OCI-LY1 (cell line): ENCODE measurements at regions not wholly inside any gene's neighbourhood (a gene's known extent, or its start where the extent isn't known, plus 50 kb on each side); places are given as distances from the start of the nearest gene placed in this dataset.

Source experiments
- H2AFZ ChIP-seq: fragments of 200-600 bp; sonication (generic), shearing (Covaris generic); 2 replicates; pipeline ENCODE4 v1.6.0; 2014; ENCODE audit warnings: antibody characterized with exemption, mild to moderate bottlenecking, low read length
- H3F3A ChIP-seq: fragments of 200-600 bp; sonication (generic), shearing (Covaris generic); 2 replicates; pipeline ENCODE4 v1.6.0; 2014; ENCODE audit warnings: mild to moderate bottlenecking, antibody characterized with exemption, low read length, moderate library complexity; ENCODE audit not compliant: insufficient read depth
- H3K27ac ChIP-seq: fragments of 200-600 bp; sonication (generic); 2 replicates; pipeline ENCODE4 v1.5.1; 2014; ENCODE audit warnings: low read length, mixed run types, mild to moderate bottlenecking, low read depth; ENCODE audit not compliant: poor library complexity, severe bottlenecking
- H3K27me3 ChIP-seq: fragments of 200-600 bp; sonication (generic); 2 replicates; pipeline ENCODE4 v1.6.0; 2014; ENCODE audit warnings: antibody characterized with exemption, mild to moderate bottlenecking, low read length, moderate library complexity; ENCODE audit not compliant: insufficient read depth
- H3K36me3 ChIP-seq: fragments of 200-600 bp; sonication (generic); 2 replicates; pipeline ENCODE4 v1.6.1; 2014; ENCODE audit warnings: mild to moderate bottlenecking, antibody characterized with exemption, low read length, moderate library complexity, mixed read lengths; ENCODE audit not compliant: insufficient read depth
- H3K4me1 ChIP-seq: fragments of 200-600 bp; sonication (generic); 2 replicates; pipeline ENCODE4 v1.5.1; 2014; ENCODE audit warnings: mild to moderate bottlenecking, low read length, moderate library complexity; ENCODE audit not compliant: insufficient read depth, severe bottlenecking
- H3K4me2 ChIP-seq: fragments of 200-600 bp; sonication (generic), shearing (Covaris generic); 2 replicates; pipeline ENCODE4 v1.6.1; 2014; ENCODE audit warnings: low read length
- H3K4me3 ChIP-seq: fragments of 200-600 bp; sonication (generic); 2 replicates; pipeline ENCODE4 v1.5.1; 2014; ENCODE audit warnings: low read length, low read depth, mild to moderate bottlenecking, mixed read lengths; ENCODE audit not compliant: poor library complexity, severe bottlenecking
- H3K79me2 ChIP-seq: fragments of 200-600 bp; shearing (Covaris generic); 2 replicates; pipeline ENCODE4 v1.6.1; 2016; ENCODE audit warnings: mixed run types, low read length, mixed read lengths; ENCODE audit not compliant: insufficient read depth
- H3K9ac ChIP-seq: fragments of 200-600 bp; sonication (generic), shearing (Covaris generic); 2 replicates; pipeline ENCODE4 v1.6.1; 2014; ENCODE audit warnings: mild to moderate bottlenecking, low read length, mixed read lengths
- H3K9me2 ChIP-seq: fragments of 200-600 bp; sonication (generic), shearing (Covaris generic); 2 replicates; pipeline ENCODE4 v1.6.1; 2014; ENCODE audit warnings: low read depth, mild to moderate bottlenecking, low read length, mixed read lengths
- H3K9me3 ChIP-seq: fragments of 200-600 bp; shearing (Covaris generic); 2 replicates; pipeline ENCODE4 v1.6.1; 2014; ENCODE audit warnings: low read length, mixed read lengths
- H4K20me1 ChIP-seq: fragments of 200-600 bp; sonication (generic), shearing (Covaris generic); 2 replicates; pipeline ENCODE4 v1.6.0; 2016; ENCODE audit warnings: mild to moderate bottlenecking, low read length; ENCODE audit not compliant: insufficient read depth
- EZH2 ChIP-seq: fragments of 200-600 bp; sonication (generic), shearing (Covaris generic); IDR thresholded peaks from 2 replicates; pipeline ENCODE4 v1.8.0; 2017; ENCODE audit warnings: borderline replicate concordance, mixed run types, mild to moderate bottlenecking, antibody characterized with exemption, low read length, moderate library complexity, mixed read lengths
- TF ChIP-seq, protein P1 (sequence below): fragments of 200-600 bp; sonication (generic), shearing (Covaris generic); IDR thresholded peaks from 2 replicates; pipeline ENCODE4 v1.5.1; 2017; ENCODE audit warnings: mild to moderate bottlenecking, antibody characterized with exemption, low read length, moderate library complexity, mixed read lengths

DNA sequence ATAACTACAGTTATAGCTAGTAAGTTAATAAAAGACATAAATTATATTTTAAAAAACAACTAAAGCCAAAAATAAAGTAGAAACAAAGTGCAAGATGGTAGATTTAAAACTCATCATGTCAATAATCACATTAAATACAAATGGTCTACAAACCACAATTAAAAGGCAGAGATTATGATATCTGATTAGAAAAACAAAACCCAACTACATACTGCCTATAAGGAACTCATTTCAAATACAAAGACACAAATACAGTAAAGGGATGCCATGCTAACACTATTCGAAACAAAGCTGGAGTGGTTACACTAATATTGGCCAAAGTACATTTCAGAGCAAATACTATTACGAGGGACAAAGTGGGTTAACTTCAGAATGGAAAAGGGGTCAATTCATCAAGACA, 426.5 kb downstream of the SHQ1 start:
- Histone ChIP-seq H3K79me2 (peaks cover 76% of the 10 kb centered on the region), H3K9me3 (peaks cover 8% of the 10 kb centered on the region), H3K4me3 (no peak overlapping the region), H2AFZ (no peak overlapping the region), H3K27me3 (no peaks in the 10 kb centered on the region), H3K9ac (no peak overlapping the region), H4K20me1 (peaks cover 2% of the 10 kb centered on the region; the same call in 1 of the 2 replicates), H3K36me3 (no peaks in the 10 kb centered on the region), H3F3A (no peaks in the 10 kb centered on the region), H3K4me2 (no peak overlapping the region), H3K4me1 (peaks cover 7% of the 10 kb centered on the region), H3K9me2 (no peaks in the 10 kb centered on the region), H3K27ac (no peak overlapping the region)
- TF ChIP-seq, protein P1, sequence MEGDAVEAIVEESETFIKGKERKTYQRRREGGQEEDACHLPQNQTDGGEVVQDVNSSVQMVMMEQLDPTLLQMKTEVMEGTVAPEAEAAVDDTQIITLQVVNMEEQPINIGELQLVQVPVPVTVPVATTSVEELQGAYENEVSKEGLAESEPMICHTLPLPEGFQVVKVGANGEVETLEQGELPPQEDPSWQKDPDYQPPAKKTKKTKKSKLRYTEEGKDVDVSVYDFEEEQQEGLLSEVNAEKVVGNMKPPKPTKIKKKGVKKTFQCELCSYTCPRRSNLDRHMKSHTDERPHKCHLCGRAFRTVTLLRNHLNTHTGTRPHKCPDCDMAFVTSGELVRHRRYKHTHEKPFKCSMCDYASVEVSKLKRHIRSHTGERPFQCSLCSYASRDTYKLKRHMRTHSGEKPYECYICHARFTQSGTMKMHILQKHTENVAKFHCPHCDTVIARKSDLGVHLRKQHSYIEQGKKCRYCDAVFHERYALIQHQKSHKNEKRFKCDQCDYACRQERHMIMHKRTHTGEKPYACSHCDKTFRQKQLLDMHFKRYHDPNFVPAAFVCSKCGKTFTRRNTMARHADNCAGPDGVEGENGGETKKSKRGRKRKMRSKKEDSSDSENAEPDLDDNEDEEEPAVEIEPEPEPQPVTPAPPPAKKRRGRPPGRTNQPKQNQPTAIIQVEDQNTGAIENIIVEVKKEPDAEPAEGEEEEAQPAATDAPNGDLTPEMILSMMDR: no peak
- no peak for TF ChIP-seq EZH2

DNA sequence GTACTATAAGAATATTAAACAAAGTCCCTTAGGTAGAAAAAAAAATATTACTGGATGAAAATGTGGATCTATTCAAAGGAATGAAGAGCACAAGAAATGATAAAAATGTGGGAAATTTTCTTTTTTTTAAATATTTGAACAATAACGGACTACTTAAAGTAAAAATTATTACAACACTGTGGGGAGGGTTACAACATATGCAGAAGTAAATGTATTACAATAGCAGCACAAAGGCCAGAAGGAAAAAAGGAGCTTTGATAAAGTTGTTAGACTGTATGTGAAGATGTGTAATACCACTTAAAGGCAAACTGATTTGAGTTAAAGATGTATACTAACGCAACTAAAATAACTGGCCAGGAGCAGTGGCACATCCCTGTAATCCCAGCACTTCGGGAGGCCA, 427.1 kb downstream of the SHQ1 start:
- no peak for TF ChIP-seq EZH2
- TF ChIP-seq, protein P1: no peak
- H3K36me3 ChIP-seq: no peaks in the 10 kb centered on the region
- H3K27ac ChIP-seq: no peak overlapping the region
- no peak overlapping the region for H3K4me2 ChIP-seq
- H3K9me3 ChIP-seq: peaks cover 8% of the 10 kb centered on the region
- H3K9ac ChIP-seq: no peak overlapping the region
- no peaks in the 10 kb centered on the region for H3K27me3 ChIP-seq
- no peaks in the 10 kb centered on the region for H4K20me1 ChIP-seq
- H3K4me1 ChIP-seq: peaks cover 6% of the 10 kb centered on the region
- peaks cover 75% of the 10 kb centered on the region for H3K79me2 ChIP-seq
- H2AFZ ChIP-seq: no peak overlapping the region
- H3K4me3 ChIP-seq: no peak overlapping the region
- H3K9me2 ChIP-seq: no peaks in the 10 kb centered on the region
- H3F3A ChIP-seq: no peaks in the 10 kb centered on the region

DNA sequence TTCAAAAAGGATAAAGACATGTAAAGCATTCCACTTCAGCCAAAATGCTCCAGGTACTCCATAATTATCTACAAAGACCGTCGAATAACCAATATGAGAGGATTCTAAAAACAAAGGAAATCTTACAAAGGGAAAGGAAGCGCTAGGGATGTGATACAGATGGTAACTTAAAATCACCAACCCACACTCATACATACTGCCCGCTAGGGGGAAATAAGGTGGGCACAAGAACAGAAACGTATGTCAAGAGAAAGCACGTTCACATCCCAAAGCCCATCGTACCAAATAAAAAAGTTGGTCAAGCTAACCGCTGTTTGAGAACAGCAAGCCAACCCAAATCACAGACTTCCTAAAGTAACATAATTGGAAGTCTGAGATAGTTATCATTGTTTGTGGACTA, 429.4 kb downstream of the SHQ1 start:
- peaks cover 77% of the 10 kb centered on the region for H3K79me2 ChIP-seq
- H3K4me2 ChIP-seq: no peak overlapping the region
- H3F3A ChIP-seq: no peaks in the 10 kb centered on the region
- H3K9ac ChIP-seq: no peak overlapping the region
- H3K9me3 ChIP-seq: peaks cover 8% of the 10 kb centered on the region
- H3K27me3 ChIP-seq: no peaks in the 10 kb centered on the region
- no peaks in the 10 kb centered on the region for H3K36me3 ChIP-seq
- no peak overlapping the region for H3K4me3 ChIP-seq
- no peak overlapping the region for H3K27ac ChIP-seq
- TF ChIP-seq, protein P1: no peak
- TF ChIP-seq EZH2: no peak
- H2AFZ ChIP-seq: no peak overlapping the region
- 0 out of 2 replicates have a peak, but pooled peaks cover 3% of the 10 kb centered on the region for H4K20me1 ChIP-seq
- no peaks in the 10 kb centered on the region for H3K9me2 ChIP-seq
- no peaks in the 10 kb centered on the region for H3K4me1 ChIP-seq
